ENCODE measurements at regions not wholly inside any gene's neighbourhood (a gene's known extent, or its start where the extent isn't known, plus 50 kb on each side); places are given as distances from the start of the nearest gene placed in this dataset.

DNA sequence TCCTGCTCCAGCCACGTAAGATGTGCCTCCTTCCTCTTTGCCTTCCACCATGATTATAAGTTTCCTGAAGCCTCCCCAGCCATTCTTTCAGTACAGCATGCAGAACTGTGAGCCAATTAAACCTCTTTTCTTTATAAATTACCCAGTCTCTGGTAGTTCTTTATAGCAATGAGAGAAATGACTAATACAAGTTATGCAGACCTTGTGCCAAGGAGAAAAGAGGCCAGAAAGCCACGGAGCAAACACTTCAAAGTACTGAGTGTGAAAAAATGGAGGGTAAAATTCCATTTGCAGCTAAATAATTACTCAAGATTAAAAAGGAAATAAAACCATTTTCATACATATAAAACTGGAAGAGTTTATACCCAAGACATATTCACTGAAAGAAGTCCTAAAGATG, 213.6 kb upstream of the LINGO1 start:
- TF ChIP-seq POLR2AphosphoS5 (IDR thresholded peaks at IDR 0.05; ENCODE audit: low read depth, low read length) (no peak), FOXP2 (optimal IDR thresholded peaks at IDR 0.05; ENCODE audit: borderline replicate concordance, extremely low read depth, extremely low read length, insufficient read depth) (no peak), TAF1 (IDR thresholded peaks at IDR 0.05; ENCODE audit: borderline replicate concordance, insufficient read depth, low read length) (no peak), SIN3A (IDR thresholded peaks at IDR 0.05; ENCODE audit: borderline replicate concordance, insufficient read depth, low read length) (no peak)
- TF ChIP-seq, protein P1, sequence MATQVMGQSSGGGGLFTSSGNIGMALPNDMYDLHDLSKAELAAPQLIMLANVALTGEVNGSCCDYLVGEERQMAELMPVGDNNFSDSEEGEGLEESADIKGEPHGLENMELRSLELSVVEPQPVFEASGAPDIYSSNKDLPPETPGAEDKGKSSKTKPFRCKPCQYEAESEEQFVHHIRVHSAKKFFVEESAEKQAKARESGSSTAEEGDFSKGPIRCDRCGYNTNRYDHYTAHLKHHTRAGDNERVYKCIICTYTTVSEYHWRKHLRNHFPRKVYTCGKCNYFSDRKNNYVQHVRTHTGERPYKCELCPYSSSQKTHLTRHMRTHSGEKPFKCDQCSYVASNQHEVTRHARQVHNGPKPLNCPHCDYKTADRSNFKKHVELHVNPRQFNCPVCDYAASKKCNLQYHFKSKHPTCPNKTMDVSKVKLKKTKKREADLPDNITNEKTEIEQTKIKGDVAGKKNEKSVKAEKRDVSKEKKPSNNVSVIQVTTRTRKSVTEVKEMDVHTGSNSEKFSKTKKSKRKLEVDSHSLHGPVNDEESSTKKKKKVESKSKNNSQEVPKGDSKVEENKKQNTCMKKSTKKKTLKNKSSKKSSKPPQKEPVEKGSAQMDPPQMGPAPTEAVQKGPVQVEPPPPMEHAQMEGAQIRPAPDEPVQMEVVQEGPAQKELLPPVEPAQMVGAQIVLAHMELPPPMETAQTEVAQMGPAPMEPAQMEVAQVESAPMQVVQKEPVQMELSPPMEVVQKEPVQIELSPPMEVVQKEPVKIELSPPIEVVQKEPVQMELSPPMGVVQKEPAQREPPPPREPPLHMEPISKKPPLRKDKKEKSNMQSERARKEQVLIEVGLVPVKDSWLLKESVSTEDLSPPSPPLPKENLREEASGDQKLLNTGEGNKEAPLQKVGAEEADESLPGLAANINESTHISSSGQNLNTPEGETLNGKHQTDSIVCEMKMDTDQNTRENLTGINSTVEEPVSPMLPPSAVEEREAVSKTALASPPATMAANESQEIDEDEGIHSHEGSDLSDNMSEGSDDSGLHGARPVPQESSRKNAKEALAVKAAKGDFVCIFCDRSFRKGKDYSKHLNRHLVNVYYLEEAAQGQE (IDR thresholded peaks at IDR 0.05; ENCODE audit: insufficient read depth in 1 of 2, low read depth in 2 of 2, low read length in 2 of 2), result no peak

DNA sequence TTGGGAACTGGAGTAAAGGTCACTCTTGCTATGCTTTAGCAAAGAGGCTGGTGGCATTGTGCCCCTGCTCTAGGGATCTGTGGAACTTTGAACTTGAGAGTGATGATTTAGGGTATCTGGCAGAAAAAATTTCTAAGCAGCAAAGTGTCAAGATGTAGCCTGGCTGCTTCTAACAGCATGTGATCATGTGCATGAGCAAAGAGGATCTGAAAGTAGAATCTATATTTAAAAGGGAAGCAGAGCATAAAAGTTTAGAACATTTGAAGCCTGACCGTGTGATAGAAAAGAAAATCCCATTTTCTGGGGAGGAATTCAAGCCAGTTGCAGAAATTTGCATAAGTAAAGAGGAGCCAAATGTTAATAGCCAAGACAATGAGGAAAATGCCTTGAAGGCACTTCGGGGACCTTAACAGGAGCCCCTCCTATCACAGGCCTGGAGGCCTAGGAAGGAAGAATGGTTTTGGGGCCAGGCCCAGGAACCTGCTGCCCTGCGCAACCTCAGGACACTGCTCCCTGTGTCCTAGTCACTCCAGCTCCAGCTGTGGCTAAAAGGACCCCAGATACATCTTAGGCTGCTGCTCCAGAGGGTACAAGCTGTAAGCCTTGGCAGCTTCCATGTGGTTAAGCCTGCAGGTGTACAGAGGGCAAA, 212.2 kb upstream of the LINGO1 start:
- TF ChIP-seq, protein P1 (IDR thresholded peaks at IDR 0.05; ENCODE audit: insufficient read depth in 1 of 2, low read depth in 2 of 2, low read length in 2 of 2), result no peak
- TF ChIP-seq POLR2AphosphoS5 (IDR thresholded peaks at IDR 0.05; ENCODE audit: low read depth, low read length) (no peak), TAF1 (IDR thresholded peaks at IDR 0.05; ENCODE audit: borderline replicate concordance, insufficient read depth, low read length) (no peak), FOXP2 (optimal IDR thresholded peaks at IDR 0.05; ENCODE audit: borderline replicate concordance, extremely low read depth, extremely low read length, insufficient read depth) (no peak), SIN3A (IDR thresholded peaks at IDR 0.05; ENCODE audit: borderline replicate concordance, insufficient read depth, low read length) (no peak)

DNA sequence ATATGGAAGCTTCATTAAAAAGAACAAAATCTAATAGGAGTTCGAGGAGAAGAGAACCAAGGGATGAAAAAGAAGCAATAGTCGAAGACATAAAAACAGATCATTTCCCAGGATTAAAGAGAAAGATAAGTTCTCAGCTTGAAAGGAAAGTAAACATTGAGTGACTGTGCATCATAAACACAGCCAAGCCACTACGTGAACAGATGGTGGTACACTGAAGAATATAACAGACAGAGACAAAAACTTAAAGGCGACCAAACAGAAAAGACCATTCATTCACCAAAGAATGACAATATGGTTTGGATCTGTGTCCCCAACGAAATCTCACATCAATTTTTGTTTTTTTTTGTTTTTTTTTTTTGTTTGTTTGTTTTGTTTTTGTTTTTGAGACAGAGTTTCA, 210.8 kb upstream of the LINGO1 start:
- TF ChIP-seq TAF1 (IDR thresholded peaks at IDR 0.05; ENCODE audit: borderline replicate concordance, insufficient read depth, low read length) (no peak), POLR2AphosphoS5 (IDR thresholded peaks at IDR 0.05; ENCODE audit: low read depth, low read length) (no peak), FOXP2 (optimal IDR thresholded peaks at IDR 0.05; ENCODE audit: borderline replicate concordance, extremely low read depth, extremely low read length, insufficient read depth) (no peak), SIN3A (IDR thresholded peaks at IDR 0.05; ENCODE audit: borderline replicate concordance, insufficient read depth, low read length) (no peak)
- TF ChIP-seq, protein P1 (IDR thresholded peaks at IDR 0.05; ENCODE audit: insufficient read depth in 1 of 2, low read depth in 2 of 2, low read length in 2 of 2), result no peak

DNA sequence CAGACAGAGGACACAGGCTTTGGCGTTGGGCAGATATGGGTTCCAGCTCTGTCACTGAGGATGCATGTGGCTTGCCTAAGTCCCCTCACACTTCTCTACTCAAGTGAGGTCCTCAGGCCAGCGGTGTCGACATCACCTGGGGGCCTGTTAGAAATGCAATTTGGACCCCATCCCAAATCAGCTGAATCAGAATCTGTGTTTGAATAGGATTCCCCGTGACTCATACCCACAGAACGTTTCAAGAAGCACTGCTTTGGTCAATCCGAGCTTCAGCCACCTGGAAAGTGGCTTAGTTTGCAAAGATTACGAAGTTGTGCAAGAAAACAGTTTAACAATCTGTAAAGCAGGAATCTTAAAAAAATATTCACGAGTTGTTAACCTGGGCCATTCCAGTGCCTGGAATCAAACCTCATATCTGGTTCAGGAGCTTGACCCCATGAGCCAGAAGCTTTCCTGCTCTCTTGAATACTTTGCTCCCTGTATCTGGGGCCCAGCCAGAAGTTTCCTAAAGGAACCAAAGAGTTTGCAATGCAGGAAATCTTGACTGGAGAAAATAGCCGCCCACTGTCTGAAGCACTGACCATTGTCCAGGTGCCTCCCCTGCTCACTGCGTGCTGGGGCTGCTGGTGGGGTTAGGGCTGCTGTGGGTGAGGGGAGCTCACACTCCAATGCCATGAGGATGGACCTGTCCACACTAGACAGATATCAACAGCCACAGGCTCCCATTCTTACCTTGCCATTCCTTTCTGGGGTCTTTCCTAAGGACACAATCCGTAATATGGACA, 208.5 kb upstream of the LINGO1 start:
- no peak for TF ChIP-seq POLR2AphosphoS5 (IDR thresholded peaks at IDR 0.05; ENCODE audit: low read depth, low read length)

DNA sequence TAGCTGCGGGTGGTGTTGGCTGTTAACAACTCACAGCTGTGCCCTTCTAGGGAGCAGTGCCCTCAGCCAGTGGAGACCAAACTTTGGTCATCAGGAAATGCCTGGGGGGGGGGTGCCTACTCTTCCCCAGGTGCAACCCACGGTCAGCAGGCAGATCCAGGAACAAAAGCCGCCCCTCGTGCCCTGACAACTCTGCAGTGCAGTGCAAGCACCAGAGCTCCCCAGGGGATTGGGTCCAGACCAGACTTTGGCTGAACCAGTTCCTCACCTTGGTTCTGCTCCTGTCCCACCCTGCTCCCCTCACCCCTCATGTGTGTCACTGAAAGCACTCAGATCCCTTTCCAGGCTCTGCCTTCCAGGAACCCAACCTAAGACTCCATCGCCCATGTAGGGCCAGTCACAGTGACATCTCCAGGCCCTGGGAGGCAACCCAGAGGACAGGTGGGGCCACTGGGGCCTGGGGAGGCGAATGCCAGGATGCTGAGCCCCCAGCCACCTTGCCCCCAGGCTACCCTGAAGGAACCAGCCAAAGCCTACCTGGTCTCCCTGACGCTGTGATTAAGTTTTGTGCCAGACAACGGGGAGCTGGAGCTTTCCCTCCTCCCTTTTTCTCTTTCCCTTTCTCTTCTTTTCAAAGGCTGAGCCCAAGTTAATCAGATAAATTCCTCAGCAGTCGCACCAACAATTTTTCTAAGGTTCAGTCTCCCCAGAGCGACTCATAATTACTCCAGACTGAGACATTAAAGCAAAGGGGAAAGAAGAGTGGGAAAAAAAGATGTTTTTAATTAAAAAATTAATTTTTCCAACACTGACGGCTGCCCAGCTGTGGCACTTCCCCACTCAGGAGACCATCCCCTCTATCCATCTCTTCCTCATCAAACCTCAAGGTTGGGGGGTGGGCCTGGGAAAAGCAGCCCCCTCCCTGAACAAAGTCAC, 207.5 kb upstream of the LINGO1 start:
- TF ChIP-seq TAF1 (IDR thresholded peaks at IDR 0.05; ENCODE audit: borderline replicate concordance, insufficient read depth, low read length) (no peak), FOXP2 (optimal IDR thresholded peaks at IDR 0.05; ENCODE audit: borderline replicate concordance, extremely low read depth, extremely low read length, insufficient read depth) (no peak), POLR2AphosphoS5 (IDR thresholded peaks at IDR 0.05; ENCODE audit: low read depth, low read length) (no peak), SIN3A (IDR thresholded peaks at IDR 0.05; ENCODE audit: borderline replicate concordance, insufficient read depth, low read length) (no peak)
- TF ChIP-seq, protein P1 (IDR thresholded peaks at IDR 0.05; ENCODE audit: insufficient read depth in 1 of 2, low read depth in 2 of 2, low read length in 2 of 2), result no peak

All from PFSK-1 (cell line).